Breast epithelium (tissue), 4 donors: ENCODE measurements at regions not wholly inside any gene's neighbourhood (a gene's known extent, or its start where the extent isn't known, plus 50 kb on each side); places are given as distances from the start of the nearest gene placed in this dataset.

Experiments used
- DNase-seq, 2 donors: peaks; one replicate each; pipeline ENCODE4 v3.0.0-alpha.2; 2019; ENCODE audit warnings: low spot score in 2 of 2
- H3K27ac ChIP-seq, 2 donors: fragments of 200-600 bp; sonication (generic) in 1 of 2; one replicate each; pipeline ENCODE4 v1.5.1; 2016 to 2019; ENCODE audit warnings: mild to moderate bottlenecking in 1 of 2
- H3K27me3 ChIP-seq, 2 donors: fragments of 200-600 bp; sonication (generic) in 1 of 2; one replicate each; pipeline versions ENCODE4 v1.5.1 to v1.6.0; 2017 to 2019; ENCODE audit warnings: control low read depth in 1 of 2, mild to moderate bottlenecking in 1 of 2
- H3K36me3 ChIP-seq: fragments of 200-600 bp; one replicate; pipeline ENCODE4 v1.5.1; 2019
- H3K4me1 ChIP-seq, 2 donors: fragments of 200-600 bp; sonication (generic); one replicate each; pipeline ENCODE4 v1.5.1; 2016 to 2019; ENCODE audit warnings: control low read depth in 1 of 2
- H3K4me3 ChIP-seq, 3 donors: fragments of 200-600 bp; sonication (generic); 1 replicate in 2 of 3; 2 replicates in 1 of 3; pipeline ENCODE4 v1.5.1; 2016 to 2019; ENCODE audit warnings: mild to moderate bottlenecking in 3 of 3, moderate library complexity in 2 of 3
- H3K9me3 ChIP-seq, 2 donors: fragments of 200-600 bp; sonication (generic) in 1 of 2; one replicate each; pipeline ENCODE4 v1.5.1; 2016 to 2019; ENCODE audit warnings: control low read depth in 1 of 2
- CTCF ChIP-seq, 3 donors: fragments of 450-650 bp; IDR thresholded peaks; one replicate each; pipeline ENCODE4 v1.5.1; 2016 to 2017; ENCODE audit warnings: antibody characterized with exemption in 3 of 3, mild to moderate bottlenecking in 3 of 3, moderate library complexity in 3 of 3
- POLR2A ChIP-seq: fragments of 450-650 bp; IDR thresholded peaks from one replicate; pipeline ENCODE4 v1.6.1; 2016; ENCODE audit warnings: antibody characterized with exemption, mild to moderate bottlenecking, moderate library complexity
- POLR2AphosphoS5 ChIP-seq, 3 donors: sonication (generic); formaldehyde crosslinking; IDR thresholded peaks; one replicate each; pipeline ENCODE4 v1.6.1; 2017; ENCODE audit warnings: antibody characterized with exemption in 3 of 3
- intact Hi-C: fragments of 100-400 bp; cut with DNase I; formaldehyde crosslinking; loops from one replicate; pipeline ENCODE4 v1.15.1; 2023; ENCODE audit warnings: low total_unique reads

GRCh38 chr13:76600081-76600480 is 286.1 kb downstream of the KCTD12 start:
- no peak overlapping the region for H3K27ac ChIP-seq
- DNase-seq: no peak
- TF ChIP-seq POLR2AphosphoS5 (IDR thresholded peaks at IDR 0.05): no peak
- no peak for TF ChIP-seq POLR2A
- TF ChIP-seq CTCF (IDR thresholded peaks at IDR 0.05): no peak
- intact Hi-C loops: no loop called here
- H3K36me3 ChIP-seq: no peaks in the 10 kb centered on the region
- H3K27me3 ChIP-seq: no peaks in the 10 kb centered on the region
- H3K9me3 ChIP-seq: no peaks in the 10 kb centered on the region
- H3K4me1 ChIP-seq: no peaks in the 10 kb centered on the region
- H3K4me3 ChIP-seq: no peak overlapping the region

GRCh38 chr13:76597868-76598267 is 288.3 kb downstream of the KCTD12 start:
- Histone ChIP-seq H3K9me3 (no peaks in the 10 kb centered on the region), H3K27ac (no peak overlapping the region), H3K4me3 (no peak overlapping the region), H3K4me1 (no peaks in the 10 kb centered on the region), H3K36me3 (no peaks in the 10 kb centered on the region), H3K27me3 (no peaks in the 10 kb centered on the region)
- DNase-seq: no peak
- TF ChIP-seq CTCF (IDR thresholded peaks at IDR 0.05) (no peak), POLR2A (no peak), POLR2AphosphoS5 (IDR thresholded peaks at IDR 0.05) (no peak)
- intact Hi-C loops: no loop called here

GRCh38 chr13:76596216-76596615 is 290.0 kb downstream of the KCTD12 start:
- H3K9me3 ChIP-seq: no peaks in the 10 kb centered on the region
- no peak overlapping the region for H3K4me3 ChIP-seq
- no peak for DNase-seq
- no peaks in the 10 kb centered on the region for H3K27me3 ChIP-seq
- no peaks in the 10 kb centered on the region for H3K4me1 ChIP-seq
- intact Hi-C loops: no loop called here
- H3K27ac ChIP-seq: no peak overlapping the region
- no peak for TF ChIP-seq POLR2A
- no peak for TF ChIP-seq CTCF (IDR thresholded peaks at IDR 0.05)
- no peak for TF ChIP-seq POLR2AphosphoS5 (IDR thresholded peaks at IDR 0.05)
- no peaks in the 10 kb centered on the region for H3K36me3 ChIP-seq

GRCh38 chr13:76594435-76594834 is 291.8 kb downstream of the KCTD12 start:
- no peaks in the 10 kb centered on the region for H3K36me3 ChIP-seq
- H3K27ac ChIP-seq: no peak overlapping the region
- H3K27me3 ChIP-seq: no peaks in the 10 kb centered on the region
- intact Hi-C loops: no loop called here
- DNase-seq: no peak
- no peak for TF ChIP-seq POLR2AphosphoS5 (IDR thresholded peaks at IDR 0.05)
- no peak for TF ChIP-seq POLR2A
- TF ChIP-seq CTCF (IDR thresholded peaks at IDR 0.05): no peak
- no peak overlapping the region for H3K4me3 ChIP-seq
- H3K4me1 ChIP-seq: no peaks in the 10 kb centered on the region
- no peaks in the 10 kb centered on the region for H3K9me3 ChIP-seq

GRCh38 chr13:76586842-76587241 is 299.4 kb downstream of the KCTD12 start:
- TF ChIP-seq CTCF (IDR thresholded peaks at IDR 0.05): no peak
- no peak for TF ChIP-seq POLR2A
- TF ChIP-seq POLR2AphosphoS5 (IDR thresholded peaks at IDR 0.05): no peak
- no peaks in the 10 kb centered on the region for H3K9me3 ChIP-seq
- H3K27me3 ChIP-seq: no peaks in the 10 kb centered on the region
- no peak overlapping the region for H3K4me3 ChIP-seq
- no peak overlapping the region for H3K27ac ChIP-seq
- DNase-seq: no peak
- no peaks in the 10 kb centered on the region for H3K36me3 ChIP-seq
- no peaks in the 10 kb centered on the region for H3K4me1 ChIP-seq
- intact Hi-C loops: no loop called here
